Fibroblast of the aortic adventitia (primary cell): ENCODE measurements at regions not wholly inside any gene's neighbourhood (a gene's known extent, or its start where the extent isn't known, plus 50 kb on each side); places are given as distances from the start of the nearest gene placed in this dataset.
A peak's percentile ranks its signal among the peaks of the same experiment; 100 is the strongest.

Source experiments
- DNase-seq: peaks from one replicate; pipeline ENCODE4 v3.0.0-alpha.2; 2010; ENCODE audit warnings: low read depth
- H3K4me3 ChIP-seq: 2 replicates; pipeline ENCODE4 v1.5.1; 2011; ENCODE audit warnings: low read depth, mild to moderate bottlenecking, control low read depth, low read length, moderate library complexity
- TF ChIP-seq, protein P1 (sequence below): IDR thresholded peaks from 2 replicates; pipeline ENCODE4 v1.5.1; 2011; ENCODE audit warnings: mild to moderate bottlenecking, low read length, control low read depth, inconsistent platforms; ENCODE audit not compliant: insufficient read depth

GRCh38 chr18:26677957-26678356, 129.6 kb upstream of the KCTD1 start:
- H3K4me3 ChIP-seq: no peak overlapping the region
- no peak for DNase-seq
- TF ChIP-seq, protein P1, sequence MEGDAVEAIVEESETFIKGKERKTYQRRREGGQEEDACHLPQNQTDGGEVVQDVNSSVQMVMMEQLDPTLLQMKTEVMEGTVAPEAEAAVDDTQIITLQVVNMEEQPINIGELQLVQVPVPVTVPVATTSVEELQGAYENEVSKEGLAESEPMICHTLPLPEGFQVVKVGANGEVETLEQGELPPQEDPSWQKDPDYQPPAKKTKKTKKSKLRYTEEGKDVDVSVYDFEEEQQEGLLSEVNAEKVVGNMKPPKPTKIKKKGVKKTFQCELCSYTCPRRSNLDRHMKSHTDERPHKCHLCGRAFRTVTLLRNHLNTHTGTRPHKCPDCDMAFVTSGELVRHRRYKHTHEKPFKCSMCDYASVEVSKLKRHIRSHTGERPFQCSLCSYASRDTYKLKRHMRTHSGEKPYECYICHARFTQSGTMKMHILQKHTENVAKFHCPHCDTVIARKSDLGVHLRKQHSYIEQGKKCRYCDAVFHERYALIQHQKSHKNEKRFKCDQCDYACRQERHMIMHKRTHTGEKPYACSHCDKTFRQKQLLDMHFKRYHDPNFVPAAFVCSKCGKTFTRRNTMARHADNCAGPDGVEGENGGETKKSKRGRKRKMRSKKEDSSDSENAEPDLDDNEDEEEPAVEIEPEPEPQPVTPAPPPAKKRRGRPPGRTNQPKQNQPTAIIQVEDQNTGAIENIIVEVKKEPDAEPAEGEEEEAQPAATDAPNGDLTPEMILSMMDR: no peak

DNA sequence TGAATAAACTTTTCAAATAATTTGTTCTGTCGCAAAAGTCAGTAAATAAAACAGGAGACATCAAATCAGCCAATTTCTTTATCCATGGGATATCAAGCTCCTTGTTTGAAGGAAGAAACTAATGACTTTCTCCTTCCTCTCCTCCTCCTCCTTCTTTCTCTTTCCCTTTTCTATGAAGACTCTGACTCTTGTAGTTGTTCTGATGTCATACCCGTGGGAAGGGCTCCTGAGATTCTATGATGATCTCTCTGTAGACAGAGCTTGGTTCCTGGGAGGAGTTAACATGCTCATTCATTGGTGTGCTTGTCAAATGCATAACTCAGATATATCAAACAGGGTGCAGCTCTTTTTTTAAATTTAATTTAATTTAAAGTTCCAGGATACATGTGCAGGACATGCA, 118.7 kb upstream of the KCTD1 start:
- no peak overlapping the region for H3K4me3 ChIP-seq
- no peak for DNase-seq
- TF ChIP-seq, protein P1: no peak

DNA sequence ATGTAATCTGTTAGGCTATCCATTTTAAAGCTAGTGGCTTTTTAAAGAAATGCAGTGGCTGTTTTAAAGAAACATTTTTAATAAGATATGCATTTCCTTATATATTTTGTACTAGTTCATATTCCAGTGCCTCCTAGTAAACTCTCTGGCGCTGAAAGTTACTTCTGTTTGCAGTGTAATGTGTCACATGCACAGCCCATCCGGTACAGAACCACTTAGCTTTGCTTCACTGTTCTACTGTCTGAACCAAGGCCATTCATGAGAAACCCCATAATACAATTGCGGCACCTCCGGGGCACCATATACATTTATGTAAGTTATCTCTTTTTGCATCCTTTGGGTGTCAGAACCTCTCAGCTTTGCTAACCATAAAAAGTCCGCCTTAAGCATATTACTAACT, 114.6 kb upstream of the KCTD1 start:
- H3K4me3 ChIP-seq: no peak overlapping the region
- no peak for DNase-seq
- TF ChIP-seq, protein P1: no peak

DNA sequence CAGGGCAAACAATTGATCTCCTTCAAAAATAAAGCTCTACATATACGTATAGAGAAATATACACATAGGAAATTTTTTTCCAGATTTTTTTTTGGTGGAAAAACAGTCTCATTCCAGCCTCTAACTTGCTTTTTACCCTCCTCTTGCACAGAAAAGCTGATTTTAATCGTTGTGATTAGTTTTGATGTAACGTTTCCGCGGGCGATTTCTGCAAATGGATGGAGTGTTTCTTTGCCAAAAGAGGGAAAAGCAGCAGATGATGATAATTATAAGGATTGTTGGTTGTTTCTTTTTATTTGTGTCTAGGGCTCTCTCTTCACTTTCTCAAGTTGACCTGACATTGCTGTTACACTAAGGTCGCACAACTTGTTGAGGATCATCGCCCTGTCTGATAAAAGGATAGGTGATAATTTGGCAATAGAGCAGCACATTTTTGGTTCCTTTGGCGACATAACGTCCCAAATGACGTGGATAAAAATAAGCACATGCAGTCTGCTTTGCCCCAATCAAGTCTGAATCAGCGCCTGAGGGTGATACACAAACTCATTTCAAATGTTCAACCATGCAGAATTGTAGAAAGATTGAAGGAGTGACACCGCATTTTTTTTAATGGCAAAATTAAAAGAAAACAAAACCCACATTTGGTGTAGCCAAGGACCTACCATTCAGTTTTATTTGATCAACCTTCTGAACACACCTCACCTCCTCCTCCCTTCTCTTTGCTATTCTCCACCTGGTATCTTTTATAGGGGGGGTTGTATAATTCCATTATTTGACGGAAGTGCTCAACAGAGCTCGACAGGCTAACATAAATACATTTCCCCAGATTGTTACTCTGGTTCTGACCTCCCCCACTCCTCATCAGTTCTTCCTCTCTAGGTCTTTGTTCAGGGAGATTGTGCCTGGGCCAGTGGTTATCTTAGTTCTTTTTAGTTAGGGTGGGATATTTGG, 109.6 kb upstream of the KCTD1 start:
- no peak for DNase-seq
- peak overlapping the region; percentile 67 for H3K4me3 ChIP-seq
- TF ChIP-seq, protein P1: no peak

DNA sequence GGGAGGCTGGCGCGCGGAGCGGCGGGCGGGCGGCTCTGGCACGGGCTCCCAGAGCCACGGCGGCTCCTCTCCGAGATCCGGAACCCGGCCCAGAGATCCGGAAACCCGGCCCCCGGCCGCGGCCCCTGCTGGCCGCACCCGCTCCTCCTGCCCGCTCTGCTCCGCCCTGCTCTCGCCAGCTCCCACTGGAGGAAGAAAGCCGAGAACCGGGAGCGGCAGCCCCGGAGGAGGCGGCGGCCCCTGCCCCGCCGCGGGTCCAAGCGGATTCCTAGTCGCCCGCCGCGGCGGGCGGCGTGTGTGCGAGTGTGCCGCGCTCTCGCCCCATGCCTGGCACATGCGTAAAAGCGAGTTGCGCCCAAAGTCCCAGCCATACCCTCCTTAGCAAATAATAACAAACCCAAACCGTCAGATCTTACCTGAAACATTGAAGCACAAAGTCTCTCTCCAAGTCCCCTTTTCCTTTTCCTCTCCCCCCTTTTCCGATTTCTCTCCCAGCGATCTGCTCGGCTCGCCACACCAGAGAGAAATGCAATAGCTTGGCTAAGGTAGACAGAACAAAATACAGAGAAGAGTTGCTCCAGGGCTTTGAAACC, 108.7 kb upstream of the KCTD1 start:
- peak; percentile 55 for DNase-seq
- TF ChIP-seq, protein P1: peak; percentile 52
- H3K4me3 ChIP-seq: peak overlapping the region; percentile 67

DNA sequence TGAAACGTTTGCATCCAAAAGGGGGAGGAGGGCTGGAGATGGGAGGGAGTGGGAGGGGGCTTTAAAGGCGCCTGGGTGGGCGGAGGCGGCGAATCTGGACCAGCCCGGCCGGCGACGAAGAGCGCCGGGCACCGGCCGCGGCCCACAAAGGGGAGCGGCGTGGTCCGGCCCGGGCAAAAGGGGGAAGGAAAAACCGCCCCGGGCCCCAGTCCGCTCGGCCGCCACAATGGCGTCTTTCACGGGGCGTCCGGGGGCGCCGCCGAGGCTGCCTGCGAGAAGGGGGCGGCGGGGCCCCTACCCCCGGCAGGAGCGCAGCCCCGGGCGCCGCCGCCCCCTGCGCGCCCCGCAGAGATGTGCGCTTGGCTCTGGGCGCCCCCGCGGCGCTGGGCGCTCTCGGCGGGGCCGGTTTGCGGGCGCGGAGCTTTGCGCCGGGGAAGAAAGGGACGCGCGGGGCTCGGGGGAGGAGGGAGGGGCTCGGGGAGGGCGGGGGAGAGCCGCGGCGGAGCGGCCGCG, 108.1 kb upstream of the KCTD1 start:
- TF ChIP-seq, protein P1: no peak
- peak overlapping the region; percentile 67 for H3K4me3 ChIP-seq
- no peak for DNase-seq
